ENCODE measurements at regions not wholly inside any gene's neighbourhood (a gene's known extent, or its start where the extent isn't known, plus 50 kb on each side); places are given as distances from the start of the nearest gene placed in this dataset.

DNA sequence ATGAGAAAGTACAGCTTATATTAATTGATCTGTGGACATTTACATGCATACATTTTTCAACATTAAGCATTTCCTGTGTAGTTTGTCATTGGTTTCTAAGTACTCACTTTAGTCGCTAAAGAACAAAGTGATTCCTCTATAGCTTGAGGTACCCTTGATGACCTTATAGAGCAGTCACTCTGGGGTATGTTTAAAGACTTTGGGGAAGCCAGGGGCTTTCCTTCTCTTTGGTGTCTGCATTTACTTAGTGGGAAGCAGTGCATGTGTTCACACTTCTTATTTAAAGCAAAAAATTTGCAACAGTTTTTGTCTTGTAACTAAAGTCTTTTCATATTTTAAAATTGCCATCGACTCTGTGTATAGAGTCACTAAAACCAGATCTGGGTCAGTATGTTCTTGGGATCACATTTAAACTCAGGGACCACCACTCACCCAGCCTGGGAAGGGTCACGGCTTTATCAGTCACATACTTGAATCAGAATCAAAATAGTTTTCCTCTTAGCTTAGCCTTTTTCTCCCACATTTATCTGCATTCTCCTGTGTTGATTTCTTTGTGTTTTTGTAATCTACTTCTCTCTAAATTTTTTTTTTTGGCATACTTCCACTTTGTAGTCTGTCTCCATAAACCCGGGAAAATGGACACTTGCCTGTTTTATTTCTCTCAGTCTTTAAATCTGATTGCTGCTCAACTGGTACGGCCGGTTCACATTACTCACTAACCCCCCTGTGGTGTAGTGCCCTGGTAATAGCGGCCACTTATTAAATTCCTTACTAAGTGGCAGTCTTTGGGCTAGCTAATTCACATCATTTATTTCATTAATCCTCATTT, 143.9 kb upstream of the FBN2 start:
- no peak overlapping the region for H3K4me3 ChIP-seq (ENCODE audit: low read length)
- no peaks in the 10 kb centered on the region for H3K9me3 ChIP-seq (ENCODE audit: control insufficient read depth, low read depth, low read length)
- no peaks in the 10 kb centered on the region for H3K4me1 ChIP-seq (ENCODE audit: control insufficient read depth, insufficient read depth, low read length)
- H3K27me3 ChIP-seq (ENCODE audit: control insufficient read depth, insufficient read depth, low read length): no peaks in the 10 kb centered on the region
- H3K27ac ChIP-seq (ENCODE audit: low read length): no peak overlapping the region
- WGBS (ENCODE audit: insufficient coverage, low lambda C conversion rate): 42% methylated on average over 2 of the region's 7 CpGs
- DNase-seq: no peak
- no peaks in the 10 kb centered on the region for H3K36me3 ChIP-seq (ENCODE audit: control insufficient read depth, insufficient read depth, low read length)

GRCh38 chr5:128682669-128683068, 144.6 kb upstream of the FBN2 start:
- no peaks in the 10 kb centered on the region for H3K9me3 ChIP-seq (ENCODE audit: control insufficient read depth, low read depth, low read length)
- no peak overlapping the region for H3K27ac ChIP-seq (ENCODE audit: low read length)
- no peaks in the 10 kb centered on the region for H3K36me3 ChIP-seq (ENCODE audit: control insufficient read depth, insufficient read depth, low read length)
- WGBS (ENCODE audit: insufficient coverage, low lambda C conversion rate): 80% methylated on average over 1 of the region's 2 CpGs
- no peak overlapping the region for H3K4me3 ChIP-seq (ENCODE audit: low read length)
- no peak for DNase-seq
- H3K4me1 ChIP-seq (ENCODE audit: control insufficient read depth, insufficient read depth, low read length): no peaks in the 10 kb centered on the region
- no peaks in the 10 kb centered on the region for H3K27me3 ChIP-seq (ENCODE audit: control insufficient read depth, insufficient read depth, low read length)

DNA sequence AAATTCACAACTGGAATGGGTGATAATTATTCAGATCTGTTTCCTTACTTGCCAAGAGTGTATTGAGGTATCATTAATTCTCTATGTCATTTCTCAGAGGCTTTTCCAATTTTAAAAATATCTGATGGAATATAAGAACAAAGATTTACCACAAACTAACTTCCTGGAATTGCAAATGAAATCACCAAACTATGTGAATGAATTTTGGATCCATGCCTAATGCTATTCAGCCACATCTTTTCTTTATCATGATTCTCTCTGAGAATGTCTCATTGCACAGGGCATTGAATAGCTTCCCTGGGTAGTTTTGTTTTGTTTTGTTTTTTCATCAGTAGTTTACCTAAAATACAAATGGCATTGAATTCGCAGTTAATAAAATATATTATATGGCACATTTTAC, 146.9 kb upstream of the FBN2 start:
- no peaks in the 10 kb centered on the region for H3K27me3 ChIP-seq (ENCODE audit: control insufficient read depth, insufficient read depth, low read length)
- WGBS (ENCODE audit: insufficient coverage, low lambda C conversion rate): 100% methylated on average over 1 of the region's 1 CpG
- DNase-seq: no peak
- no peaks in the 10 kb centered on the region for H3K4me1 ChIP-seq (ENCODE audit: control insufficient read depth, insufficient read depth, low read length)
- H3K36me3 ChIP-seq (ENCODE audit: control insufficient read depth, insufficient read depth, low read length): no peaks in the 10 kb centered on the region
- H3K4me3 ChIP-seq (ENCODE audit: low read length): no peak overlapping the region
- H3K27ac ChIP-seq (ENCODE audit: low read length): no peak overlapping the region
- no peaks in the 10 kb centered on the region for H3K9me3 ChIP-seq (ENCODE audit: control insufficient read depth, low read depth, low read length)

DNA sequence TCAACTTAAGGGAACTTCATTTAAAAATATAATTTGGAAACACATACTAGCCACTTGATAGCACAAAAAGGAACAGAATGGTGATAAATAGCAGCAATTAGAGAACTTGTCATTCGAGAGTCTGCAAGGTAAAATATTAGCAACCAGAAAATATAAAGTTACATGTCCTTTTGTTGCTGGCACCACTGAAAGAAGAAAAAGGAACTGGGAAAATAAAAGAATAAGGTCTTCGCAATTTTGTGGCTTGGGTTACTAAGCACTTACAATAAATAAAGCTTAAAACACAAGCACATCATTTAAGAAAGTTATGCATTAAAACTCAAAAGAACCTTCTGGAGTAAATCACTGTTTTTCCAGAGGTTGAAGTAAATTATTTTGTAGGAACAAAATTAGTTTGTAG, 149.9 kb upstream of the FBN2 start:
- Histone ChIP-seq H3K27ac (ENCODE audit: low read length) (no peak overlapping the region), H3K9me3 (ENCODE audit: control insufficient read depth, low read depth, low read length) (no peaks in the 10 kb centered on the region), H3K4me3 (ENCODE audit: low read length) (no peak overlapping the region), H3K27me3 (ENCODE audit: control insufficient read depth, insufficient read depth, low read length) (no peaks in the 10 kb centered on the region), H3K36me3 (ENCODE audit: control insufficient read depth, insufficient read depth, low read length) (no peaks in the 10 kb centered on the region), H3K4me1 (ENCODE audit: control insufficient read depth, insufficient read depth, low read length) (no peaks in the 10 kb centered on the region)
- WGBS (ENCODE audit: insufficient coverage, low lambda C conversion rate): 86% methylated on average over 1 of the region's 2 CpGs
- no peak for DNase-seq

- Histone ChIP-seq H3K36me3 (ENCODE audit: control insufficient read depth, insufficient read depth, low read length) (no peaks in the 10 kb centered on the region), H3K27ac (ENCODE audit: low read length) (no peak overlapping the region), H3K4me3 (ENCODE audit: low read length) (no peak overlapping the region), H3K4me1 (ENCODE audit: control insufficient read depth, insufficient read depth, low read length) (no peaks in the 10 kb centered on the region), H3K27me3 (ENCODE audit: control insufficient read depth, insufficient read depth, low read length) (no peaks in the 10 kb centered on the region), H3K9me3 (ENCODE audit: control insufficient read depth, low read depth, low read length) (no peaks in the 10 kb centered on the region)
- WGBS (ENCODE audit: insufficient coverage, low lambda C conversion rate): 100% methylated on average over 1 of the region's 3 CpGs
- DNase-seq: no peak
Observed at GRCh38 chr5:128693764-128694163, 155.7 kb upstream of the FBN2 start.

DNA sequence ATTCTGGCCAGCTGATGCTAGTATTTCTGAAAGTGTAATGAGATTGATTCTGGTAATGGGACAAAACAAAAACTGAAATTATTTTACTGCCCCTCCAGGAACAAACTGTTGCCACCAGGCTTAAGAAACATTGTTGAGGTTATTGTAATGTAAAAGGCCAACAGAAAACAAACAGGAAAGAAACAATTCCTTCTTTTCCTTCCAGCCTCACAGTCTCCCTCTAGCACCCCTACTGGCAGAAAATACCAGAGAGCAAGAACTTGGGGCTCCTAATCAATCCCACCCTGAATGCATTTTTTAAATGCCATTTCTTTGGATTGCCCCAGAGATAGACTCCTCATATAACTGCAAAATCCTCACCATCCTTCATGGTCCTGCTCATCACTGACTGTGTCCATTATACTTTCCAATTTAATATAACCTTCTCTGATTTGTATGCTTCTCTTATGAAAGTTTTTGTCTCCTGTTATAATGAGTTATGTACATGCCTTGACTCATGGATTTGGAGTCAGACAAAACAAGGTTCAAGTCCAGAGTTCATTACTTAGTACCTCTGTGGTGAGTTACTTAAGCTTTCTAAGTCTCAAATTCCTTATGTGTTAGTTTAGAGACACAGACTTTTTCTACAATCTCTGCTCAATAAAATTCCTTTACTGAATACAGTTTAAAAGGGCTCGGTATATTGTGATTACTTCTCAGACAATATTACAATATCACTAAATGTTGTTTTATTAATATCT, 157.9 kb upstream of the FBN2 start:
- no peaks in the 10 kb centered on the region for H3K4me1 ChIP-seq (ENCODE audit: control insufficient read depth, insufficient read depth, low read length)
- H3K36me3 ChIP-seq (ENCODE audit: control insufficient read depth, insufficient read depth, low read length): no peaks in the 10 kb centered on the region
- H3K9me3 ChIP-seq (ENCODE audit: control insufficient read depth, low read depth, low read length): no peaks in the 10 kb centered on the region
- no peak overlapping the region for H3K27ac ChIP-seq (ENCODE audit: low read length)
- no peak overlapping the region for H3K4me3 ChIP-seq (ENCODE audit: low read length)
- no peak for DNase-seq
- WGBS (ENCODE audit: insufficient coverage, low lambda C conversion rate): 100% methylated on average over 1 of the region's 1 CpG
- no peaks in the 10 kb centered on the region for H3K27me3 ChIP-seq (ENCODE audit: control insufficient read depth, insufficient read depth, low read length)

DNA sequence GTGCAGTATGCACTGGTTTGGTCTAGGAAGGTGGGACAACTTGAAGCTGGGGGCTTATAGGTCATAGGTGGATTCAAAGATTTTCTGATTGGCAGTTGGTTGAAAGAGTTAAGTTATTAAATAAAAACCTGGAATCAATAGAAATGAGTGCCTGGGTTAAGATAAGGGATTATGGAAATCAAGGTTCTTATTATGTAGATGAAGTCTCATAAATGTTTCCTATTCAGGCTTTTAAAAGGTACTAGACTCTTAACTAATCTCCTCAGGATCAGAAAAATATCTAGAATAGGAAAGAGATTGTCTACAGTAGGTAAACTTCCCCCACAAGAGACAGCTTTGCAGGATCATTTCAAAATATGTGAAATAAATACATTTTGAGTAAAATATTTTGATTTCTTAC, 163.3 kb upstream of the FBN2 start:
- Histone ChIP-seq H3K36me3 (ENCODE audit: control insufficient read depth, insufficient read depth, low read length) (no peaks in the 10 kb centered on the region), H3K27ac (ENCODE audit: low read length) (no peak overlapping the region), H3K4me3 (ENCODE audit: low read length) (no peak overlapping the region), H3K4me1 (ENCODE audit: control insufficient read depth, insufficient read depth, low read length) (no peaks in the 10 kb centered on the region), H3K9me3 (ENCODE audit: control insufficient read depth, low read depth, low read length) (no peaks in the 10 kb centered on the region), H3K27me3 (ENCODE audit: control insufficient read depth, insufficient read depth, low read length) (no peaks in the 10 kb centered on the region)
- DNase-seq: no peak

DNA sequence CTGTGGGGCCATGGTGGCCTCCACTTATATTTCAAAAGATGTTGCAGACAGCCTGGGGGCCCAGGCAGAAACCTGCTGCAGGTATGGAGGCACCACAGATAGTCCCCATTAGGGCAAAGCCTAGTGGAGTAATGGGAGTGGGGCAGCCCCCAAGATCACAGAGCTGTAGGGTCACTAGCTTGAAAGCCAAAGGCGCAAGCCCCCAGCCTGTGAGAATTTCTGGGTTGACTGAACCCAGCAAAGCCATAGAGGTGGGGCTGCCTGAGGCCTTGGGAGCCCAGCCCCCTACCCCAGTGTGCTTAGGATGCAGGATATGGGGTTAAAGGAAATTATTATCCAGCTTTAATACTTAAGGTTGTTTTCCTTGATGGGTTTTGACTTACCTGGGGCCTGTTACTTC, 165.3 kb upstream of the FBN2 start:
- DNase-seq: no peak
- Histone ChIP-seq H3K9me3 (ENCODE audit: control insufficient read depth, low read depth, low read length) (no peaks in the 10 kb centered on the region), H3K4me3 (ENCODE audit: low read length) (no peak overlapping the region), H3K36me3 (ENCODE audit: control insufficient read depth, insufficient read depth, low read length) (no peaks in the 10 kb centered on the region), H3K27me3 (ENCODE audit: control insufficient read depth, insufficient read depth, low read length) (no peaks in the 10 kb centered on the region), H3K4me1 (ENCODE audit: control insufficient read depth, insufficient read depth, low read length) (no peaks in the 10 kb centered on the region), H3K27ac (ENCODE audit: low read length) (no peak overlapping the region)
- no CpG with 5 or more reads among the region's 1 CpG for WGBS (ENCODE audit: insufficient coverage, low lambda C conversion rate)

DNA sequence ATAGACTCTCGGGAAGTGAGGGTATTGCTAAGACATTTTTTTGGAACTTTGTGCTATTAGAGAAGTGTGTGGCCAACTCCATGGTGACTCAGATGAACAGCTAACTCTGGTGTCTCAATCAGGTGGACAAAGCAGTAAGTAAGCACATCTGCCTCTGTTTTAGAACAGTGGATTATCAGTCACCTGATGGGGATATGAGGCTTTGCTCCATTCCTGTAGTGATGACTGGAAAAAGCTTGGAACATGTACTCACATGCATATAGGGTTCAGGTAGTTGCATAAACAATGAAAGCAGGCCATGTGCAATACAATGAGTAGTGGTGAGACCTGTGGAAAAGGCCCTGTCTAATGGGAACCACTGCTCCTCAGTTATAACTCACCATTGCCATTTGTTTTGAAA, 168.2 kb upstream of the FBN2 start:
- H3K36me3 ChIP-seq (ENCODE audit: control insufficient read depth, insufficient read depth, low read length): no peaks in the 10 kb centered on the region
- no peaks in the 10 kb centered on the region for H3K27me3 ChIP-seq (ENCODE audit: control insufficient read depth, insufficient read depth, low read length)
- DNase-seq: no peak
- H3K27ac ChIP-seq (ENCODE audit: low read length): no peak overlapping the region
- no peak overlapping the region for H3K4me3 ChIP-seq (ENCODE audit: low read length)
- H3K9me3 ChIP-seq (ENCODE audit: control insufficient read depth, low read depth, low read length): no peaks in the 10 kb centered on the region
- H3K4me1 ChIP-seq (ENCODE audit: control insufficient read depth, insufficient read depth, low read length): no peaks in the 10 kb centered on the region
- no CpG with 5 or more reads among the region's 1 CpG for WGBS (ENCODE audit: insufficient coverage, low lambda C conversion rate)

DNA sequence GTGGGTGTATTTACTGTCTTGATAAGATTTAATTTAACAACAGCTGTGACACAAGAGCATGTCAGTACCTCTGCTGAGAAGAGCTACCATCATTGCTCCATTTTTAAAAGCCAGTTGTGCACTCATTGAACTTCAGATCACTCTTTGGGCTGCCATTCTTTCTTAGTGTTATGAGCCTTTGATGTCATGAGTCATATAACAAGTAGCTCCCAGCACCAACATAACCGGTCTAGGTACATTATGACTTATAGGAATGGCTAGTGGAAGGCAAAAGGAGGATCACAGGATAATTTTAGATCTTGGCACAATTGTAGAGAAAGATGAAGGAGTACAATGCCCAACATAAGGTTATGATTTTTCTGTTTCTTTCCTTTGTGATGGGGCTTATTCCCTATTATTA, 170.8 kb upstream of the FBN2 start:
- no peaks in the 10 kb centered on the region for H3K27me3 ChIP-seq (ENCODE audit: control insufficient read depth, insufficient read depth, low read length)
- no peaks in the 10 kb centered on the region for H3K9me3 ChIP-seq (ENCODE audit: control insufficient read depth, low read depth, low read length)
- no peaks in the 10 kb centered on the region for H3K4me1 ChIP-seq (ENCODE audit: control insufficient read depth, insufficient read depth, low read length)
- H3K36me3 ChIP-seq (ENCODE audit: control insufficient read depth, insufficient read depth, low read length): no peaks in the 10 kb centered on the region
- no peak for DNase-seq
- no CpG with 5 or more reads among the region's 1 CpG for WGBS (ENCODE audit: insufficient coverage, low lambda C conversion rate)
- no peak overlapping the region for H3K4me3 ChIP-seq (ENCODE audit: low read length)
- no peak overlapping the region for H3K27ac ChIP-seq (ENCODE audit: low read length)

GRCh38 chr5:128711216-128711615, 173.2 kb upstream of the FBN2 start:
- Histone ChIP-seq H3K4me3 (ENCODE audit: low read length) (no peak overlapping the region), H3K36me3 (ENCODE audit: control insufficient read depth, insufficient read depth, low read length) (no peaks in the 10 kb centered on the region), H3K27me3 (ENCODE audit: control insufficient read depth, insufficient read depth, low read length) (no peaks in the 10 kb centered on the region), H3K9me3 (ENCODE audit: control insufficient read depth, low read depth, low read length) (no peaks in the 10 kb centered on the region), H3K4me1 (ENCODE audit: control insufficient read depth, insufficient read depth, low read length) (no peaks in the 10 kb centered on the region), H3K27ac (ENCODE audit: low read length) (no peak overlapping the region)
- WGBS (ENCODE audit: insufficient coverage, low lambda C conversion rate): 100% methylated on average over 1 of the region's 2 CpGs
- no peak for DNase-seq

Data from large intestine (tissue), 3 donors.